Calu3 (cell line): ENCODE measurements at regions not wholly inside any gene's neighbourhood (a gene's known extent, or its start where the extent isn't known, plus 50 kb on each side); places are given as distances from the start of the nearest gene placed in this dataset.
A peak's percentile ranks its signal among the peaks of the same experiment; 100 is the strongest.
"Not testable (repeated sequence)": the region's sequence is repeated elsewhere in the genome, so short reads cannot be mapped to it uniquely, and the experiment has no call there.

Experiments
- BruUV-seq: library from RNA; stranded (reverse); fragments of 400-500 nt; replicated peaks from 2 replicates; lab custom pipeline; 2021; lab: Mats Ljungman, UMichigan
- CTCF ChIA-PET: fragments of 300-600 bp; sonication (Branson Sonifier 250); formaldehyde crosslinking; loops from one replicate; lab custom pipeline; 2022; ENCODE audit warnings: antibody characterized with exemption; lab: Charles Lee
- DNase-seq: peaks from one replicate; pipeline ENCODE4 v3.0.0; 2022
- H3K27ac Mint-ChIP-seq: one replicate; pipeline ENCODE4 v1.8.0; 2022; ENCODE audit warnings: mixed read lengths; ENCODE audit not compliant: unreplicated experiment
- H3K27me3 Mint-ChIP-seq: one replicate; pipeline ENCODE4 v1.8.0; 2022; ENCODE audit warnings: mixed read lengths; ENCODE audit not compliant: unreplicated experiment
- H3K36me3 Mint-ChIP-seq: one replicate; pipeline ENCODE4 v1.8.0; 2022; ENCODE audit warnings: mild to moderate bottlenecking, moderate library complexity, mixed read lengths; ENCODE audit not compliant: insufficient read depth, unreplicated experiment
- H3K4me1 Mint-ChIP-seq: one replicate; pipeline ENCODE4 v1.8.0; 2022; ENCODE audit warnings: mild to moderate bottlenecking, low read depth, mixed read lengths; ENCODE audit not compliant: unreplicated experiment
- H3K4me3 Mint-ChIP-seq: one replicate; pipeline ENCODE4 v1.8.0; 2022; ENCODE audit warnings: mild to moderate bottlenecking, low read depth, moderate library complexity, mixed read lengths; ENCODE audit not compliant: unreplicated experiment
- H3K9me3 Mint-ChIP-seq: one replicate; pipeline ENCODE4 v1.8.0; 2022; ENCODE audit warnings: low read depth, mixed read lengths; ENCODE audit not compliant: unreplicated experiment
- intact Hi-C: fragments of 100-400 bp; cut with micrococcal nuclease; formaldehyde crosslinking; loops from one replicate; pipeline ENCODE4 v1.10.0; 2022; ENCODE audit not compliant: unreplicated experiment
- TF ChIP-seq, protein P1 (sequence below): fragments of 200-600 bp; IDR thresholded peaks from one replicate; pipeline ENCODE4 v1.8.0; 2022; ENCODE audit warnings: antibody characterized with exemption; ENCODE audit not compliant: unreplicated experiment

- CTCF ChIA-PET = interaction anchor here (0.6 kb wide), 1 partner anchor 248 kb away, joined by 8 read pairs; no protein-coding TSS in a partner anchor
- H3K36me3 Mint-ChIP-seq, BruUV-seq, H3K9me3 Mint-ChIP-seq, H3K4me1 Mint-ChIP-seq, intact Hi-C loops: not testable (repeated sequence)
- Mint-ChIP-seq H3K4me3 (peak overlapping the region; percentile 63), H3K27me3 (peaks cover 20% of the 10 kb centered on the region), H3K27ac (peak overlapping the region; percentile 0)
- DNase-seq = peak; percentile 51
Measured at GRCh38 chr1:219863816-219864215, 64.5 kb downstream of the SLC30A10 start.

DNA sequence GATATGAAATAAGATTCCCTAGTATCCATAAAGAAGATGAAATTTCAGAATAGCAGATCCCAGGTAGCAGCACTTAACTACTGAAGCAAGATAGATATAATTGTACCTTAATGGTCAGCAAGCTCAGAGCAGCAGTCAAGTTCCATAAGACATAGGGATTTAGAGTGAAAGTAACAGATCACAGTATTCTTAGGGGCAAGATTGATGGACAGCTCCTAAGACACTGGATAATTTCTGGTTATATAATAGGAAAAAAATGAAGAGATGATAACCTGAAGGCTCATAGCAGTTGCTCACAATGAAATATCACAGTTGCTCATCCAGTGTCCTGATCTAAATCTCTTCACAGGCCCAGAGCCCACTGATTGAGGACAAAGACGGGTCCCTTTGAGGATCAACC is 66.0 kb downstream of the SLC30A10 start:
- TF ChIP-seq, protein P1, sequence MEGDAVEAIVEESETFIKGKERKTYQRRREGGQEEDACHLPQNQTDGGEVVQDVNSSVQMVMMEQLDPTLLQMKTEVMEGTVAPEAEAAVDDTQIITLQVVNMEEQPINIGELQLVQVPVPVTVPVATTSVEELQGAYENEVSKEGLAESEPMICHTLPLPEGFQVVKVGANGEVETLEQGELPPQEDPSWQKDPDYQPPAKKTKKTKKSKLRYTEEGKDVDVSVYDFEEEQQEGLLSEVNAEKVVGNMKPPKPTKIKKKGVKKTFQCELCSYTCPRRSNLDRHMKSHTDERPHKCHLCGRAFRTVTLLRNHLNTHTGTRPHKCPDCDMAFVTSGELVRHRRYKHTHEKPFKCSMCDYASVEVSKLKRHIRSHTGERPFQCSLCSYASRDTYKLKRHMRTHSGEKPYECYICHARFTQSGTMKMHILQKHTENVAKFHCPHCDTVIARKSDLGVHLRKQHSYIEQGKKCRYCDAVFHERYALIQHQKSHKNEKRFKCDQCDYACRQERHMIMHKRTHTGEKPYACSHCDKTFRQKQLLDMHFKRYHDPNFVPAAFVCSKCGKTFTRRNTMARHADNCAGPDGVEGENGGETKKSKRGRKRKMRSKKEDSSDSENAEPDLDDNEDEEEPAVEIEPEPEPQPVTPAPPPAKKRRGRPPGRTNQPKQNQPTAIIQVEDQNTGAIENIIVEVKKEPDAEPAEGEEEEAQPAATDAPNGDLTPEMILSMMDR = no peak
- peaks cover 34% of the 10 kb centered on the region for H3K27me3 Mint-ChIP-seq
- intact Hi-C loops = no loop called here
- H3K27ac Mint-ChIP-seq = no peak overlapping the region
- H3K36me3 Mint-ChIP-seq = peaks cover 10% of the 10 kb centered on the region
- H3K4me1 Mint-ChIP-seq = no peaks in the 10 kb centered on the region
- no peaks in the 10 kb centered on the region for H3K9me3 Mint-ChIP-seq
- BruUV-seq = no TSS peak
- DNase-seq = no peak
- CTCF ChIA-PET = no interaction called here
- no peak overlapping the region for H3K4me3 Mint-ChIP-seq

- BruUV-seq = no TSS peak
- Mint-ChIP-seq H3K27me3 (peaks cover 48% of the 10 kb centered on the region), H3K27ac (no peak overlapping the region), H3K36me3 (peaks cover 10% of the 10 kb centered on the region), H3K9me3 (no peaks in the 10 kb centered on the region), H3K4me3 (no peak overlapping the region), H3K4me1 (no peaks in the 10 kb centered on the region)
- DNase-seq = no peak
- TF ChIP-seq, protein P1 = no peak
- intact Hi-C loops = no loop called here
- CTCF ChIA-PET = no interaction called here
Measured at GRCh38 chr1:219858980-219859379, 69.4 kb downstream of the SLC30A10 start.

GRCh38 chr1:219847215-219847855 is 81.0 kb downstream of the SLC30A10 start:
- Mint-ChIP-seq H3K27me3 (peaks cover 17% of the 10 kb centered on the region), H3K4me3 (no peak overlapping the region), H3K4me1 (peaks cover 17% of the 10 kb centered on the region), H3K27ac (peak overlapping the region; percentile 22), H3K9me3 (no peaks in the 10 kb centered on the region), H3K36me3 (no peaks in the 10 kb centered on the region)
- DNase-seq = peak; percentile 48
- TF ChIP-seq, protein P1 = no peak
- CTCF ChIA-PET = interaction anchor here (0.8 kb wide), 1 partner anchor 62 kb away, joined by 4 read pairs; no protein-coding TSS in a partner anchor
- no TSS peak for BruUV-seq
- intact Hi-C loops = no loop called here

DNA sequence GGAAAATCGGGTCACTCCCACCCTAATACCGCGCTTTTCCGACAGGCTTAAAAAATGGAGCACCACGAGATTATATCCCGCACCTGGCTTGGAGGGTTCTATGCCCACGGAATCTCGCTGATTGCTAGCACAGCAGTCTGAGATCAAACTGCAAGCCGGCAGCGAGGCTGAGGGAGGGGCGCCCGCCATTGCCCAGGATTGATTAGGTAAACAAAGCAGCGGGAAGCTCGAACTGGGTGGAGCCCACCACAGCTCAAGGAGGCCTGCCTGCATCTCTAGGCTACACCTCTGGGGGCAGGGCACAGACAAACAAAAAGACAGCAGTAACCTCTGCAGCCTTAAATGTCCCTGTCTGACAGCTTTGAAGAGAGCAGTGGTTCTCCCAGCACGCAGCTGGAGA is 88.8 kb downstream of the SLC30A10 start:
- H3K4me3 Mint-ChIP-seq = peak overlapping the region; percentile 97

More for the DNA sequence above, 88.8 kb downstream of the SLC30A10 start:
- Mint-ChIP-seq H3K27me3 (peaks cover 44% of the 10 kb centered on the region), H3K4me1 (peaks cover 20% of the 10 kb centered on the region)
- not testable (repeated sequence) for H3K36me3 Mint-ChIP-seq, BruUV-seq, H3K27ac Mint-ChIP-seq, H3K9me3 Mint-ChIP-seq
- DNase-seq = peak; percentile 64
- CTCF ChIA-PET = interaction anchor here (0.5 to 1.0 kb wide), 4 partner anchors 32 to 277 kb away, joined by 3 to 5 read pairs (median 3); no protein-coding TSS in a partner anchor
- intact Hi-C loops = loop anchor here (5.0 kb wide), 2 partner anchors 118 to 283 kb away; no protein-coding TSS in a partner anchor
